ENCODE measurements at regions not wholly inside any gene's neighbourhood (a gene's known extent, or its start where the extent isn't known, plus 50 kb on each side); places are given as distances from the start of the nearest gene placed in this dataset.

- TF ChIP-seq POU5F1 (IDR thresholded peaks at IDR 0.05; ENCODE audit: low read depth, low read length): no peak
These were observed 274.5 kb downstream of the PLK2 start (continued) for GRCh38 chr5:58185397-58185796.

- H2BK12ac ChIP-seq (ENCODE audit: low read depth, low read length): no peak overlapping the region
- no peak overlapping the region for H2AK5ac ChIP-seq (ENCODE audit: low read depth, low read length)
- H2BK120ac ChIP-seq (replicated peaks; ENCODE audit: low read depth, low read length): no peak overlapping the region
- no peak overlapping the region for H4K8ac ChIP-seq (ENCODE audit: extremely low read depth, insufficient read depth, low read length)
- no peak overlapping the region for H3K23ac ChIP-seq (ENCODE audit: insufficient read length)
- FAIRE-seq: no peak
- H3K27ac ChIP-seq (ENCODE audit: low read depth, low read length): no peak overlapping the region
- no peak overlapping the region for H2BK20ac ChIP-seq (ENCODE audit: low read length)
- no peak overlapping the region for H4K5ac ChIP-seq (ENCODE audit: insufficient read length, low read depth, low read length)
- no peak overlapping the region for H4K91ac ChIP-seq (replicated peaks; ENCODE audit: insufficient read length, low read length)
- H3K56ac ChIP-seq (replicated peaks; ENCODE audit: insufficient read length, low read depth, low read length): no peak overlapping the region
- H3K79me1 ChIP-seq (ENCODE audit: low read depth, low read length): no peaks in the 10 kb centered on the region
- WGBS, 2 experiments (ENCODE audit: extremely low coverage in 1 of 2, insufficient coverage in 1 of 2, insufficient read length in 1 of 2, insufficient replicate concordance in 2 of 2, low coverage in 1 of 2, low lambda C conversion rate in 2 of 2, missing lambda C conversion rate in 1 of 2): 79% methylated on average over 2 of the region's 2 CpGs; no CpG with 5 or more reads in 1 of the 2 experiments
- H3K9me3 ChIP-seq (ENCODE audit: insufficient read depth in 2 of 2, low read depth in 1 of 2, low read length in 1 of 2): no peaks in the 10 kb centered on the region
- CTCF ChIA-PET (ENCODE audit: partially characterized antibody): no interaction called here
- no peaks in the 10 kb centered on the region for H4K20me1 ChIP-seq (replicated peaks in 1 of 2; ENCODE audit: control insufficient read depth in 1 of 2, insufficient read depth in 2 of 2, low read length in 2 of 2)
- H2BK15ac ChIP-seq (ENCODE audit: low read length): no peak overlapping the region
- H2AFZ ChIP-seq (ENCODE audit: low read length): no peak overlapping the region
- no peak overlapping the region for H3K4me3 ChIP-seq (ENCODE audit: extremely low read depth in 1 of 4, insufficient read depth in 2 of 4, low read depth in 3 of 4, low read length in 4 of 4)
- no peak overlapping the region for H2BK5ac ChIP-seq (ENCODE audit: low read depth, low read length)
- no peak for DNase-seq (ENCODE audit: low read depth in 1 of 2, low spot score in 2 of 2)
- H3K4me1 ChIP-seq (replicated peaks in 1 of 4; ENCODE audit: control insufficient read depth in 3 of 4, insufficient read depth in 4 of 4, low read length in 3 of 4): peaks cover 0 to 2% (median 0%) of the 10 kb centered on the region in 4 experiments; a peak in 1 of 7 replicates
- H3K4me2 ChIP-seq (ENCODE audit: insufficient read depth in 1 of 2, low read depth in 2 of 2, low read length in 2 of 2): no peak overlapping the region
- H3K4ac ChIP-seq (replicated peaks; ENCODE audit: insufficient read length, low read depth, low read length): no peak overlapping the region
- H3K27me3 ChIP-seq (replicated peaks in 1 of 4; ENCODE audit: control insufficient read depth in 3 of 4, extremely low read depth in 1 of 4, insufficient read depth in 3 of 4, low read length in 3 of 4): no peaks in the 10 kb centered on the region
- no peak overlapping the region for H3K18ac ChIP-seq (ENCODE audit: extremely low read depth, low read length)
- no peaks in the 10 kb centered on the region for H3K36me3 ChIP-seq (ENCODE audit: control insufficient read depth in 2 of 4, insufficient read depth in 4 of 4, low read length in 3 of 4)
- no peak overlapping the region for H3K9ac ChIP-seq (replicated peaks in 1 of 4; ENCODE audit: extremely low read depth in 1 of 4, low read depth in 3 of 4, low read length in 3 of 4)
- no peaks in the 10 kb centered on the region for H3K23me2 ChIP-seq (ENCODE audit: low read depth, low read length)
- no peaks in the 10 kb centered on the region for H3K79me2 ChIP-seq (ENCODE audit: control insufficient read depth in 1 of 2, insufficient read depth in 2 of 2, low read length in 2 of 2)
- no peak overlapping the region for H3K14ac ChIP-seq (ENCODE audit: insufficient read length)
- POLR2A ChIA-PET (ENCODE audit: partially characterized antibody): no interaction called here
- TF ChIP-seq BCL11A (IDR thresholded peaks at IDR 0.05; ENCODE audit: low read depth in 2 of 2, low read length in 2 of 2) (no peak), ASH2L (IDR thresholded peaks at IDR 0.05; ENCODE audit: low read length) (no peak), E2F6 (IDR thresholded peaks at IDR 0.05) (no peak), ATF3 (IDR thresholded peaks at IDR 0.05; ENCODE audit: insufficient read depth, low read depth, low read length) (no peak)
These were observed 275.0 kb downstream of the PLK2 start for GRCh38 chr5:58184910-58185309.

All from H1 (cell line).